NCI-H1694 treated with DMSO at 0.1 percent for 48 hours (cell line): ENCODE measurements at regions not wholly inside any gene's neighbourhood (a gene's known extent, or its start where the extent isn't known, plus 50 kb on each side); places are given as distances from the start of the nearest gene placed in this dataset.
"Not testable (repeated sequence)": the region's sequence is repeated elsewhere in the genome, so short reads cannot be mapped to it uniquely, and the experiment has no call there.

Experiments used
- DNase-seq: peaks from one replicate; lab custom pipeline; 2025; lab: John Stamatoyannopoulos, UW

- no peak for DNase-seq
Measured at GRCh38 chr5:120817044-120817985, 353.2 kb downstream of the PRR16 start.

DNA sequence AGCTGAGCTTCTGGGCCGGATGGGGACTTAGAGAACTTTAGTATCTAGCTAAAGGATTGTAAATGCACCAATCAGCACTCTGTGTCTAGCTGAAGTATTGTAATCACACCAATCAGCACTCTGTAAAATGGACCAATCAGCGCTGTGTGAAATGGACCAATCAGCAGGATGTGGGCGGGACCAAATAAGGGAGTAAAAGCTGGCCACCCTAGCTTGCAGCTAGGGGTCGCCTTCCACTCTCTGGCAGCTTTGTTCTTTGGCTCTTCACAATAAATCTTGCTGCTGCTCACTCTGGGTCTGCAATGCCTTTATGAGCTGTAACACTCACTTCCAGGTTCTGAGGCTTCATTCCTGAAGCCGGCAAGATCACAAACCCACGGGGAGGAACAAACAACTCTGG, 354.0 kb downstream of the PRR16 start:
- no peak for DNase-seq

DNA sequence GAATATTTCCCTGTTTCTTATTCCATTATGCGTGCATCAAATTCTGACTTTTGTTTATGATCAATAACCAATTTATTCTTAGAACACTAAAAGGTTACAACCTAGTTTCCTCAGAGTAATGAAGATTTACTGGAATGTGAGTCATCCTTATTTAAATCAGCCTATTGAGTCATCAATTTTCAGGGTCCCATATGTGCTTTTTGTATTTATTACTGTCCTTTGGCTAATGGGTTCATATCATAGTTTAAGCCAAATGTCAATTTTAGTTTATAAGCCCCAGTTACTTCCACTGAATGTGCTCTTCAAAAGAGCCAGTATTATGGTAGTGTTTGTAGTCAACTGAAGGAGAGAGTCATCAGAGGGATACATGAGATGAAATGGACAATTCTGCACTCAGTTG, 359.2 kb downstream of the PRR16 start:
- no peak for DNase-seq

GRCh38 chr5:120831646-120832045, 367.5 kb downstream of the PRR16 start:
- not testable (repeated sequence) for DNase-seq

DNA sequence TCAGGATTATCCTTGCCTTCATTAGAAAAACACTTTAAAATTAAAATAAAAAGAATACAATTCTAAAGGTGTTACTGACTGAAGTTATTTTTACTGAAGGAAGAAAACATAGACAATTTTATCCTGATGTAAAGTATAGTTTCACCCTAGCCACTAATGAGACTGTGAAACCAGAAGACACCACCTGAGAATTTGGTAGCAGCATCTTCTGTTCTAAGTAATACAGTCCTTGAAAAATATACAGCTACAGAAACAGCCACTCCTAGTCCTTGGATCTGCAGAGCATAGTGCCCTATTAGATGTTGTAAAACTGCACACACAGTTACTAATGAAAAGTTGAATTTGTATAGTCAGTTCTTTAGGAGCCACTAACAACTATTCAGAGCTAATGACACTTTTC, 377.7 kb downstream of the PRR16 start:
- no peak for DNase-seq

DNA sequence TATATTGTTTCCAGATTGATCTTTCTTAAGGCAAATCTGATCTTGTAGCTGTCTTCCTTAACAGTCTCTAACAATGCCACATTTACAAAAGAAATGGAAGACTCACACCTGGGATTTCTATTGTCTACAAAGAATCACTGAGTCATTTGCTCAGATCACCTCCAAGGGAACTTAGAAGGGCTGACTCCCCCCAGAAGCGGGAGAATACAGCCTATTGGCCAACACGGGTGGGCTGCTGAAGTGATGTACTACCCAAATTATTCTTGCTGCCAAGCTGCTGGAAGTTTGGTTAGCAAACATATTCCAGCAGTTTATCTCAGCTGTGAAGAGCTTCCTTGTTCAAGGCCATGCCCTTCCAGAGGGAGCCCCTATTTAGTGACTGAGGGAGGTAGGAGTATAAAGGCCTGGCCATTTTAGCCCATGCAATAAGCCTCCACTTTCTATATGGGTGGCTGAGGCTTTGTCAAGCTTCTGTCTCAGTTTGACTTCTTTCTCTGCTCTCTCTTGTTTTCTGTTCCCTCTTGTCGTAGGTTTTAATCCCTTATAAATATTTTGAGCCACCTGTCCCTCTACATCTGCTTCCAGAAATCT, 379.4 kb downstream of the PRR16 start:
- no peak for DNase-seq

GRCh38 chr5:120848883-120849282, 384.8 kb downstream of the PRR16 start:
- no peak for DNase-seq

DNA sequence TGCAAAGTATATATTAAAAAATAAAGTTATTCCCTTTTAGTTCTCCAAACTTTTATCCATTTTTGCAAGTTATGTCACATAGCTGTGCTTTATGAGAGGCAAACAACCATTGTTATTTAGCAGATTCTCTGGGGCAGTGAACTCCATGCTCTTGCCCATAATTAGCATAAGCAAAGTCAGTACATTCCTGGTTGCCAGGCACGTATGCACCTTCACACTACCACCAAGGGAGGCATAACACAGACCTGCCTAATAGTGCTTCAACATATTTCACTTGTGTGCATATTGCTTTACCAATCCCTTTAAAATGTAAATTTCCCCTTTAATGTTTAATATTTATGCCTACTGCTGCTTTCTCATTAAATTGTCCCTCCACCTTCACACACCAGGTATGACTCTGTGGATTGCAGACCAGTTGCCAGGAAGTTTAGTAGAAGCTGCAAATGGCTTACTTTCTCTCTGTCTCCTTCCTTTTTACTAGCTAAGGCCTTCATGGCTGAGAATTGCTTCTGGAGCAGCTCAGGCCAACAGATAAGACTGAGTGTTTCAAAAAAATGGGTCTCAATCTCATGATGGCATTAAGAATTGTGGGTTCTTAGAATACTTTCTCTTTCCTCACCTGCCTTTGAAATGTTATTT, 388.2 kb downstream of the PRR16 start:
- DNase-seq = no peak

- DNase-seq = no peak
Measured at GRCh38 chr5:120866997-120867396, 402.9 kb downstream of the PRR16 start.

DNA sequence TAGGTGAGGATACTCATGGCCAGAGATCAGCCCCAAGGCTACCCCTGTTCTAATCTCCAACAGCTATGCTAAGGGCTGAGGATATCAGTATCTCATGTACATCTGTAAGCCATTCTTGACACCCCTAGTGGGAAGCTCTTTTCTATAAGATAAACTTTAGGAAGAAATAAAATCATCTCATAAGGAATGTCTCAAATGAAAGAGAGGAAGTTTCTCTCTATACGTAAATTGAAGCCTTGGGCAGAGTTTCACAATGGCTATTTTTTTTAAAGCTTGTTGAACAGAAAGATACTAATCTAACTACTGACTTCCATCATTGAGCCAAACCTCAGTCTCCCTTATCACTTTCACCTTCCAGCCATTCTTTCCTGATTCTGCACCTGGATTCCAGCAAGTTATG, 405.7 kb downstream of the PRR16 start:
- no peak for DNase-seq

DNA sequence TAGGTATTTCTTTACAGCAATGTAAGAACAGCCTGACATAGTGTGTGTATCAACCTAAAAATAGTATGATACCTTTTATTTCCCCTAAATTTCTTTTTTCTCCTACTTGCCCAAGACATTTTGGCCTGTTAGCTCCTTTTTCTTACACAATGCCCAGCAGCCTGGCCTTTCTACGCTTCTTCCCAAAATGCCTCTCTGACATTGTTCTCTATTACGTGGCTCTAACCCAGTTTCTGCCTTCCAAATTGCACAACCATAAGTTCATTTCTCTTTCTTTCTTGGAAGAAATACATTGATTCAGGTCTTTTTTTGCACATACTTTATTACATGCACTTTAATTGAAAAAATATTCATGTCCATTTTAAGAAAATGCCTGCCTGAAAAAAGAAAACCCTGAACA, 408.2 kb downstream of the PRR16 start:
- no peak for DNase-seq

DNA sequence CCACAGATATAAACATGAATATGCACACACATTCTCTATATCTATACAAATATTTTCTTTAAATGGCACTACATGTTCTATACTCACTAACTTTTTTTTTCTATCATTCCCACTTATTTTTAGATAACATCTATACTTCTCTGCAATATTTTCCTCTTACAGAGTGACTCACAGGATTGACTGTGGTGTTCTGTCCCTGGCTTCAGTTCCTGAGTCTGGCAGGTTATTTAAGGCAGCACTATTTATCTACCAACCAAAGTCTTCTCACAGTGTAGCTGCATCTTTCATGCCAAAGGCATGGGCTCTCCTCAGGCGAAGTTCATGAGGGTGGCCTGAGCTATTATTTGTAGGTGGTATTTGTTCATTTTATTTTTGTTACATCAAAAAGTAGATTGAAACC, 409.0 kb downstream of the PRR16 start:
- no peak for DNase-seq

DNA sequence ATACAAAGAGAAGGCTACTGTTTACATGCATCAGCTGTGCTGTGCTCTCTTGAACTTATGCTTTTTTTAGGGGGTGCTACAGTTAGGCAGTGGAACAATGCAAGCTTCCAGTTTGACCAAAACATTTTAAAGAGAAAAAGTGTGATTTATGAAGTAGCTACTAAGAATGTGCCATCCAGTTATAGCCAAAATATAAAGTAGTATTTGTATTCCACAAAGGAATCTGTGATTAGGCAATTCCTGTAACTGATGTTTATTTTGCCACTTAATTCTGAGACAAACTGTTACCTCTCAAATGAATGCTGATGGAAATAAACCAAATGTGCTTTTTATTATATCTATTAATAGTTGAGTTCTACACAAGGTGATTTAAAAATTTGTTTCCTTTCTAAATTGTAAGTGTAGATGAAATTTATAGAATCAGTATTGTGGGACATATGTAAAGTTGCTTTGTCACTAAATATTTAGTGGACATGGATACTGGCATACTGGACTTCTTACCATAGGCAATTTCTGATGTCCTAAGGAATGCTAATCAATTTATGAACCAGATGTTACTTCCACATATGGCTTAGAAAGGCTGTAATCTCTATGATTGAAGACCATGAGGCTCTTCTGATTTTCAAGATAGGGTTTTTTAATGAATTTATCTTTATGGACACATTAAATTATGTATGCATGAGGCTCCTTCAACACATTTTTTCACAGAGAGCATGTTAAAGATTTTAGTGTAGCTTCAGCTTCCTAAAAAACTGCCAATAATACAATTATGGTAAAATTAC, 410.2 kb downstream of the PRR16 start:
- DNase-seq = no peak

DNA sequence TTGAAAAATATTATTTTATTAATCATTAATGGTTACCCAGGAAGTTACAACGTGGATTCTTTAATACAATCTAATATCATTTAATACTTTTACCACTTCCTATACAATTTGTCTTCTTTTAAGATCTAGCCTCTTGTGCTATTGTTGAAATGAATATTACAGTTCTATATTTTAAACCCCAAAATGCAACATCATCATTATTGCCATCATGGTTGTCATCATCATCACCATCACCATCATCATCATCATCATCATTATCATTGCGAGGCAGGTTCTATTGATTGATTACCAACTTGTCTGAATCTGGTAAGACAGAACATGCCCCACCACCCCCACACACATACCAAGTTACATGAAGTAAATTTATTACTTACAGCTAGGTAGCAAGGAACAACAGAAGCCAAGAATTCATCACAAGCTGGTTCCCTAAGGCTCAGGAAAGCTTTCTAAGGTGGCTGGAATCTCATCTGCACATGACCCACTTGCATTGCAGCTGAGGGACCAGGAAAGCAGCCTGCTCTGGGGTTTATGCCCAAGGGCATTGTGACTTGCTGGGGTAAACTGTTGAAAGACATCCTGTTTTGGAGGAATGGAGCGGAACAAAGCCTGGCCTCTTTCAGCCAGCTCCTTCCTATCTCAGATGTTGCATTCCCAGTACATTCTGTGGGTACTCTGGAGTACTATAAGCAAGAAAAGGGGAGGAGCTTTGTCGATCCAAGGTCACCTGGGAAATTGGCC, 418.1 kb downstream of the PRR16 start:
- no peak for DNase-seq

DNA sequence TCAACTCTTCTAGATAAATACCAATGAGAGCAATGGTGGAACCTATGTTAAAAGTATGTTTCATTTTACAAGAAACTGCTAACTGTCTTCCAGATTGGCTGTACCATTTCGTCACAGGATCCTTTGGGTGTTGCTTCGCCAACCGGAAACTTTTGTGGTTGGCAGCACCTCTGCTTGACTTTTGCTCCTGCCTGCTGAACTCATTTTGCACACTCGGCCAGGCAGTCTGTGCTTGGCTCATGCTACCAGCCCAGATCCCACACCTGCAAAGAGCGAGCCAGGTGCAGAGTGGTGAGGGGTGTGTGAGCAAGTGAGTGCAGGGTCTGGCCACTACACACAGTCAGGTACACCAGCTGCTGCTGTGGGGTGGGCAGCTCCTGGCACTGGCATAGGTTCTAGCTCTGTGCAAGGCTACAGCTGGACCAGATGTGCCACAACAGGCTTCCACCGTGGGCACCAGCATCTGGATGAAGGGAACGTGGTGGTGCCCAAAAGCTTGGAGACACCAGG, 422.3 kb downstream of the PRR16 start:
- no peak for DNase-seq

GRCh38 chr5:120895660-120896059, 431.6 kb downstream of the PRR16 start:
- no peak for DNase-seq

- no peak for DNase-seq
Measured at GRCh38 chr5:120901199-120901598, 437.1 kb downstream of the PRR16 start.

DNA sequence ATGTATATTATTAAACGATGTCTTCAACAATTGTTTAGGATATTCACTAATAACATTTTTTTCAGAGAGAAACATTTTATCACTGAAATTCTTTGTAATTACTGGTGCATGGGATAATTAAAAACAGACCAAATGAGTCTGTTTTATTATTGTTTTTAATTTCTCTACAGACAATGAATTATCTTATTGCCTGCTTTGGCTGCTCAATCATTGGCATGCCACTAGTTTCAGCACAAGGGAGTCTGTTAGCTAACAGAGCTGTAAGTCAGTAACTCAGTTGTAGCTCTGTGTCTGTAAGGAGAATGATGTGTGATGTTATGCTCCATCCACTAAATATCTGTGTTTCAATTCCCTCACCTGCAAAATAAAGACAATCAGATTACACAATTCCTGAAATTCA, 443.9 kb downstream of the PRR16 start:
- DNase-seq = no peak

- DNase-seq = no peak
Measured at GRCh38 chr5:120910629-120911028, 446.5 kb downstream of the PRR16 start.

- no peak for DNase-seq
Measured at GRCh38 chr5:120913396-120913795, 449.3 kb downstream of the PRR16 start.

GRCh38 chr5:120917214-120917758, 453.2 kb downstream of the PRR16 start:
- DNase-seq = no peak
